Activated naive CD4-positive, alpha-beta T cell treated with anti-CD3 and anti-CD28 coated beads, Interleukin-2, amount 50 U/mL, for 72 hours (primary cell): ENCODE measurements at regions not wholly inside any gene's neighbourhood (a gene's known extent, or its start where the extent isn't known, plus 50 kb on each side); places are given as distances from the start of the nearest gene placed in this dataset.

Source experiments
- ATAC-seq, 2 donors: fragments of 150-1000 bp; cut with Tn5 transposase; 2 replicates each; pipeline ENCODE4 v1.10.0; 2021; ENCODE audit warnings: mild to moderate bottlenecking in 2 of 2, moderate library complexity in 2 of 2
- DNase-seq, 2 donors: peaks; one replicate each; pipeline ENCODE4 v3.0.0; 2021 to 2022; ENCODE audit warnings: low spot score in 2 of 2
- H3K27ac Mint-ChIP-seq, 2 donors: one replicate each; pipeline ENCODE4 v1.8.0; 2022; ENCODE audit warnings: mild to moderate bottlenecking in 2 of 2, mixed read lengths in 2 of 2
- H3K36me3 Mint-ChIP-seq, 2 donors: one replicate each; pipeline ENCODE4 v1.8.0; 2022; ENCODE audit warnings: mixed read lengths in 2 of 2
- H3K9me3 Mint-ChIP-seq, 2 donors: one replicate each; pipeline ENCODE4 v1.8.0; 2022; ENCODE audit warnings: mixed read lengths in 2 of 2

GRCh38 chr18:57866355-57866754 is 63.2 kb upstream of the ATP8B1 start:
- DNase-seq (no peak), ATAC-seq (no peak)
- H3K9me3 Mint-ChIP-seq: peaks cover 4 to 10% of the 10 kb centered on the region in 2 donors
- H3K27ac Mint-ChIP-seq: no peak overlapping the region
- peaks cover 2 to 3% of the 10 kb centered on the region in 2 donors for H3K36me3 Mint-ChIP-seq

GRCh38 chr18:57864615-57865121 is 61.6 kb upstream of the ATP8B1 start:
- Mint-ChIP-seq H3K9me3 (peaks cover 0 to 3% of the 10 kb centered on the region in 2 donors), H3K36me3 (no peaks in the 10 kb centered on the region), H3K27ac (no peak overlapping the region)
- ATAC-seq (no peak), DNase-seq (no peak)

GRCh38 chr18:57863706-57864105 is 60.6 kb upstream of the ATP8B1 start:
- no peaks in the 10 kb centered on the region for H3K36me3 Mint-ChIP-seq
- peak; percentile 62 to 75 for ATAC-seq
- H3K27ac Mint-ChIP-seq: no peak overlapping the region
- H3K9me3 Mint-ChIP-seq: peaks cover 0 to 3% of the 10 kb centered on the region in 2 donors
- DNase-seq: no peak

- Mint-ChIP-seq H3K36me3 (no peaks in the 10 kb centered on the region), H3K27ac (no peak overlapping the region), H3K9me3 (peaks cover 0 to 3% of the 10 kb centered on the region in 2 donors)
- ATAC-seq: peak; percentile 28 to 68
- no peak for DNase-seq
Measured at GRCh38 chr18:57859314-57859713, 56.2 kb upstream of the ATP8B1 start.

GRCh38 chr18:57856557-57857280 is 53.6 kb upstream of the ATP8B1 start:
- Mint-ChIP-seq H3K36me3 (no peaks in the 10 kb centered on the region), H3K9me3 (no peaks in the 10 kb centered on the region), H3K27ac (no peak overlapping the region)
- ATAC-seq: no peak
- DNase-seq: no peak

DNA sequence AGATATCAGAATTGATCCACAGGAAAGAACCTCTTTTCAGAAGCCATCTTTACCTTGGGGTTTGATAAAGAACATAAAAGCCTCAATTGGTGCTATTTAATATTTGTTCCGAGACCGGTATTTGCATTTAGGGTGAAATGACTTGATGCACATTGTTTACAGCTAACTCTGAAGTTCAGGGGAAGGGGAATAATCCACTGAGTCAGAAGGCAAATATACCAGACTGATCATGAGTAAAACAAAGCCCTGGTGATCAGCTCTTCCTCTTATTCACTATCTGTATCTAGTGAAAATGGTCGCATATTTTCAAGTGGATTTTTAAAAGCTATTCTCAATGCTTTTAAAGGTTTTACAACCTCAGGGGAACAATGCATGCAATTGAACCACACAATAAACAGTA is 53.0 kb upstream of the ATP8B1 start:
- Mint-ChIP-seq H3K36me3 (no peaks in the 10 kb centered on the region), H3K9me3 (no peaks in the 10 kb centered on the region), H3K27ac (no peak overlapping the region)
- ATAC-seq (no peak), DNase-seq (no peak)

DNA sequence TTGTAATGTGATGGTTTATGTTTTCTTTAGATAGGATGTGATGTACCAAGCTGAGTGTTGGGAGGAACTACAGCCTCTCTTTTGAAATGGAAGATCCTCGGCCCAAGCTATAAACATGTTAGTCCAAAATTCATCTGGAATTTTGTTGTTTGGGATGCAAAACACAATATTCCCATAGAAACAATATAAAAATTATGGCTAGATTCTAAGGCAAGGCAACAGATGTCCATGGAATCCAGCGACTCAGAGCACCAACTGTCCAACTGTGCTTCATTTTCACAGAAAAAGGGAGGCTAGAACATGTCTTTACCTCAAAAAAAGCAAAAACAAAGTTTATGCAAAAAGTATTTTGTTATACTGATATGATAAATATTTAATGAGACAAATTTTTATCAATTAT is 52.4 kb upstream of the ATP8B1 start:
- no peaks in the 10 kb centered on the region for H3K9me3 Mint-ChIP-seq
- H3K36me3 Mint-ChIP-seq: no peaks in the 10 kb centered on the region
- no peak overlapping the region for H3K27ac Mint-ChIP-seq
- no peak for ATAC-seq
- no peak for DNase-seq

GRCh38 chr18:57854726-57855125 is 51.6 kb upstream of the ATP8B1 start:
- Mint-ChIP-seq H3K9me3 (no peaks in the 10 kb centered on the region), H3K36me3 (no peaks in the 10 kb centered on the region), H3K27ac (no peak overlapping the region)
- DNase-seq (no peak), ATAC-seq (no peak)

GRCh38 chr18:57853864-57854263 is 50.7 kb upstream of the ATP8B1 start:
- no peaks in the 10 kb centered on the region for H3K9me3 Mint-ChIP-seq
- DNase-seq (no peak), ATAC-seq (no peak)
- no peak overlapping the region for H3K27ac Mint-ChIP-seq
- no peaks in the 10 kb centered on the region for H3K36me3 Mint-ChIP-seq

DNA sequence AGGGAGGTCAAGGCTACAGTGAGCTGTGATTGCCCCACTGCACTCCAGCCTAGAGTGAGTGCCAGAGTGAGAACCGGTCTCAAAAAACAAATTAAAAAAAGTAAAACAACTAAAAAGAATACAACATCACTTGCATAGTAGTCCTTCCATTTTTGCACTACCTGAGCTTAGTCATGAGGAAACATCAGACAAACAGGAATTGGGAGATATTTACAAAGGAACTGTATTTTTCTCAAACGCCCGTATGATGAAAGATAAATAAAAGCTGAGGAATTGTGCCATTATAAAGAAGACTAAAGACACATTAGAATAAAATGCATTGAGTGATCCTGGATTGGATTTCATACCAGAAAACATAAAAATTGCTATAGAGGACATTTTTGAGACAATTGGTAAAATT is 50.0 kb upstream of the ATP8B1 start:
- DNase-seq (no peak), ATAC-seq (no peak)
- Mint-ChIP-seq H3K27ac (no peak overlapping the region), H3K36me3 (no peaks in the 10 kb centered on the region), H3K9me3 (no peaks in the 10 kb centered on the region)
